Right renal cortex interstitium (tissue), 3 donors: ENCODE measurements at regions not wholly inside any gene's neighbourhood (a gene's known extent, or its start where the extent isn't known, plus 50 kb on each side); places are given as distances from the start of the nearest gene placed in this dataset.
"Not testable (repeated sequence)": the region's sequence is repeated elsewhere in the genome, so short reads cannot be mapped to it uniquely, and the experiment has no call there.

Experiments
- DNase-seq, 3 donors: peaks; one replicate each; pipeline ENCODE4 v3.0.0-alpha.2; 2013; ENCODE audit warnings: low read depth in 3 of 3, low spot score in 2 of 3

GRCh38 chr2:216949700-216950413 is 90.0 kb upstream of the TNP1 start:
- no peak for DNase-seq

- DNase-seq = no peak
These were observed 87.2 kb upstream of the TNP1 start for GRCh38 chr2:216947055-216947454.

- DNase-seq = no peak
These were observed 84.9 kb upstream of the TNP1 start for GRCh38 chr2:216944733-216945132.

- DNase-seq = no peak
These were observed 83.2 kb upstream of the TNP1 start for GRCh38 chr2:216943109-216943508.

- DNase-seq = no peak
These were observed 82.6 kb upstream of the TNP1 start for GRCh38 chr2:216942465-216942864.

GRCh38 chr2:216942016-216942415 is 82.2 kb upstream of the TNP1 start:
- no peak for DNase-seq

GRCh38 chr2:216936954-216937357 is 77.1 kb upstream of the TNP1 start:
- no peak for DNase-seq

GRCh38 chr2:216934623-216935022 is 74.8 kb upstream of the TNP1 start:
- no peak for DNase-seq

- no peak for DNase-seq
These were observed 74.3 kb upstream of the TNP1 start for GRCh38 chr2:216934151-216934550.

GRCh38 chr2:216932863-216933548 is 73.1 kb upstream of the TNP1 start:
- no peak for DNase-seq

- no peak for DNase-seq
These were observed 72.4 kb upstream of the TNP1 start for GRCh38 chr2:216932113-216932862.

GRCh38 chr2:216930716-216931115 is 70.9 kb upstream of the TNP1 start:
- DNase-seq = no peak

GRCh38 chr2:216929338-216929737 is 69.5 kb upstream of the TNP1 start:
- DNase-seq = not testable (repeated sequence)

GRCh38 chr2:216927163-216927562 is 67.3 kb upstream of the TNP1 start:
- no peak for DNase-seq

GRCh38 chr2:216925636-216926366 is 65.9 kb upstream of the TNP1 start:
- peak; percentile 10 to 30 (median 19) for DNase-seq

- DNase-seq = peak; percentile 14 to 31 (median 30)
These were observed 65.1 kb upstream of the TNP1 start for GRCh38 chr2:216925006-216925405.

- no peak for DNase-seq
These were observed 63.8 kb upstream of the TNP1 start for GRCh38 chr2:216923706-216924105.

GRCh38 chr2:216922175-216922780 is 62.4 kb upstream of the TNP1 start:
- no peak for DNase-seq

- DNase-seq = no peak
These were observed 61.1 kb upstream of the TNP1 start for GRCh38 chr2:216920937-216921456.

- DNase-seq = no peak
These were observed 60.4 kb upstream of the TNP1 start for GRCh38 chr2:216920143-216920876.
